Pancreas (tissue), 10 donors: ENCODE measurements at regions not wholly inside any gene's neighbourhood (a gene's known extent, or its start where the extent isn't known, plus 50 kb on each side); places are given as distances from the start of the nearest gene placed in this dataset.

Experiments
- ATAC-seq, 4 donors: fragments of 200-7000 bp; cut with Tn5 transposase; one replicate each; pipeline versions ENCODE4 v1.8.0 to v1.9.1; 2020; ENCODE audit warnings: mild to moderate bottlenecking in 4 of 4, moderate library complexity in 4 of 4
- DNase-seq, 6 donors: peaks; one replicate each; pipeline ENCODE4 v3.0.0-alpha.2; 2020
- FAIRE-seq: peaks from 2 replicates; lab custom pipeline; 2012; peaks lifted over from hg19 to GRCh38; lab: Jason Lieb, UNC
- H3K27ac ChIP-seq, 4 donors: fragments of 200-600 bp; sonication (generic); 1 replicate in 3 of 4; 2 replicates in 1 of 4; pipeline versions ENCODE4 v1.5.0 to v1.8.0; 2020
- H3K27me3 ChIP-seq, 4 donors: fragments of 200-600 bp; one replicate each; pipeline ENCODE4 v1.8.0; 2021
- H3K36me3 ChIP-seq, 3 donors: fragments of 200-600 bp; sonication (generic) in 1 of 3; one replicate each; pipeline versions ENCODE4 v1.5.0 to v1.8.0; 2020 to 2021
- H3K4me1 ChIP-seq, 3 donors: fragments of 200-600 bp; one replicate each; pipeline ENCODE4 v1.8.0; 2021
- H3K4me3 ChIP-seq, 4 donors: fragments of 200-600 bp; sonication (generic) in 2 of 4; one replicate each; pipeline versions ENCODE4 v1.5.0 to v1.8.0; 2020 to 2021
- H3K9me3 ChIP-seq, 4 donors: fragments of 200-600 bp; one replicate each; pipeline ENCODE4 v1.8.0; 2021
- WGBS, 2 donors: extraction: QIAGEN DNeasy Blood & Tissue Kit; methylation state at CpG; one replicate each; pipeline ENCODE4 v1.1.7; 2013; 5-methylcytosine and 5-hydroxymethylcytosine counted together
- intact Hi-C, 3 donors: fragments of 100-400 bp; cut with DNase I; formaldehyde crosslinking; loops; one replicate each; pipeline versions ENCODE4 v1.11.1 to v1.14.2; 2022
- TF ChIP-seq, protein P1 (sequence below), 4 donors: fragments of 200-600 bp; sonication (generic) in 3 of 4; IDR thresholded peaks; one replicate each; pipeline versions ENCODE4 v1.5.0 to v1.8.0; 2021; ENCODE audit warnings: antibody characterized with exemption in 4 of 4
- donor health status: healthy with polysubstance abuse.
- donor health status: DM: no; HTN: no; CAD: no; lungs with moderate emphysema.
- donor health status: DM: no; HTN: no; CAD: no.
- donor health status: control.
- donor health status: control.
- donor health status: Bipolar disorder and iron deficiency.
- donor health status: DM: yes; HTN: yes; CAD: no.
- donor health status: DM: no; HTN: no; CAD: no.
- donor health status: DM: no; HTN: no; CAD: no.
- donor health status: DM: yes; HTN: yes; CAD: no.

DNA sequence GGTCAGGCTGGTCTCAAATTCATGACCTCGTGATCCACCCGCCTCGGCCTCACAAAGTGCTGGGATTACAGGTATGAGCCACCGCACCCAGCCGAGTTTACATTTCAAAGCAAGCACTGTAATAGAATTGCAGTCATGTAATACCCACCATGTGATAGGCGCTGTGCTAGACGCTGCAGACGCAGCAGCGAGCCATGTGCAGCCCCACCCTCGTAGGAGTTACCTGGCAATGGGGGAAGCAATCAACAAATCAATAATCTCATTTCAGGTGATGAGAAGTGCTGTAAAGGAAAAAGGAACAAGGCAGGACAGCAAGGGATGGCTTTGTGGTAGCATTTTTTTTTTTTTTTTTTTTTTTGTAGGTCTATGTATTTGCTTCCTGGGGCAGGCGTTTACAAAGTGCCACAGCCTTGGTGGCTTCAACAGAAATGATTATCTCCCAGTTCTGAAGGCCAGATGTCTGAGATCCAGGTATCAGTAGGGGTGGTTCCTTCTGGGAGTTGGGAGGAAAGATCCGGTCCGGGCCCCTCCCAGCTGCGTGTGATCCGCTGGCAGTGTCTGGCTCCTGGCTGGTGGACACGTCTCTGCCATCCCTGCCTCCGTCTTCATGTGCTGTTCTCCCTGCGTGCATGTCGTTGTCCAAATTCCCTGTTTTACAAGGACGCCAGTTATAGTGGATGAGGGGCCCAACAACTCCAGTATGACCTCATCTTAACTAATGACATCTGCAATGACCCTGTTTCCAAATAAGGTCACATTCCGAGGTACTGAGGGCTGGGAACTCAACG lies 72.8 kb downstream of the TNFAIP2 start:
- Histone ChIP-seq H3K4me1 (no peaks in the 10 kb centered on the region), H3K27ac (no peak overlapping the region), H3K9me3 (no peaks in the 10 kb centered on the region), H3K4me3 (no peak overlapping the region), H3K36me3 (no peaks in the 10 kb centered on the region), H3K27me3 (no peaks in the 10 kb centered on the region)
- DNase-seq: no peak
- no peak for ATAC-seq
- no peak for FAIRE-seq
- WGBS, 2 donors: 83 to 88% methylated on average over 22 of the region's 22 CpGs
- intact Hi-C loops: no loop called here
- TF ChIP-seq, protein P1, sequence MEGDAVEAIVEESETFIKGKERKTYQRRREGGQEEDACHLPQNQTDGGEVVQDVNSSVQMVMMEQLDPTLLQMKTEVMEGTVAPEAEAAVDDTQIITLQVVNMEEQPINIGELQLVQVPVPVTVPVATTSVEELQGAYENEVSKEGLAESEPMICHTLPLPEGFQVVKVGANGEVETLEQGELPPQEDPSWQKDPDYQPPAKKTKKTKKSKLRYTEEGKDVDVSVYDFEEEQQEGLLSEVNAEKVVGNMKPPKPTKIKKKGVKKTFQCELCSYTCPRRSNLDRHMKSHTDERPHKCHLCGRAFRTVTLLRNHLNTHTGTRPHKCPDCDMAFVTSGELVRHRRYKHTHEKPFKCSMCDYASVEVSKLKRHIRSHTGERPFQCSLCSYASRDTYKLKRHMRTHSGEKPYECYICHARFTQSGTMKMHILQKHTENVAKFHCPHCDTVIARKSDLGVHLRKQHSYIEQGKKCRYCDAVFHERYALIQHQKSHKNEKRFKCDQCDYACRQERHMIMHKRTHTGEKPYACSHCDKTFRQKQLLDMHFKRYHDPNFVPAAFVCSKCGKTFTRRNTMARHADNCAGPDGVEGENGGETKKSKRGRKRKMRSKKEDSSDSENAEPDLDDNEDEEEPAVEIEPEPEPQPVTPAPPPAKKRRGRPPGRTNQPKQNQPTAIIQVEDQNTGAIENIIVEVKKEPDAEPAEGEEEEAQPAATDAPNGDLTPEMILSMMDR (IDR thresholded peaks at IDR 0.05): no peak

DNA sequence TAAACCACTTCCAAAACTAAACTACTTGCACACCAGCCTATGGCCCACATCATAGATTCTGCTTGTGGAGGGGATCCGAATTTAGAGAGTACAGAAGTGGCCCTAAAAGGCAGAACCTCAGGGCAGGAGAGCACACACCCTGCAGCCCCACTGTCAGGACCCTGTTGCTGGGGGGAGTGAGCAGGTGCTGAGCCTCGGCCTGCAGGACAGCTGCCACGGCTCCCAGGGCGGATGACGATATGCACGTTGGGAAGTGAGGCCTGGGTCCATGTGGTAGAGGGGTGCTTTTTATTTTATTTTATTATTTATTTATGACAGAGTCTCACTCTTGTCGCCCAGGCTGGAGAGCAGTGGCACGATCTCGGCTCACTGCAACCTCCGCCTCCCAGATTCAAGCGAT lies 73.5 kb downstream of the TNFAIP2 start:
- Histone ChIP-seq H3K36me3 (no peaks in the 10 kb centered on the region), H3K27ac (no peak overlapping the region), H3K9me3 (no peaks in the 10 kb centered on the region), H3K27me3 (no peaks in the 10 kb centered on the region), H3K4me3 (no peak overlapping the region), H3K4me1 (no peaks in the 10 kb centered on the region)
- TF ChIP-seq, protein P1 (IDR thresholded peaks at IDR 0.05): no peak
- WGBS, 2 donors: 81 to 89% methylated on average over 11 of the region's 11 CpGs
- FAIRE-seq (no peak), DNase-seq (no peak), ATAC-seq (no peak)
- intact Hi-C loops: no loop called here

DNA sequence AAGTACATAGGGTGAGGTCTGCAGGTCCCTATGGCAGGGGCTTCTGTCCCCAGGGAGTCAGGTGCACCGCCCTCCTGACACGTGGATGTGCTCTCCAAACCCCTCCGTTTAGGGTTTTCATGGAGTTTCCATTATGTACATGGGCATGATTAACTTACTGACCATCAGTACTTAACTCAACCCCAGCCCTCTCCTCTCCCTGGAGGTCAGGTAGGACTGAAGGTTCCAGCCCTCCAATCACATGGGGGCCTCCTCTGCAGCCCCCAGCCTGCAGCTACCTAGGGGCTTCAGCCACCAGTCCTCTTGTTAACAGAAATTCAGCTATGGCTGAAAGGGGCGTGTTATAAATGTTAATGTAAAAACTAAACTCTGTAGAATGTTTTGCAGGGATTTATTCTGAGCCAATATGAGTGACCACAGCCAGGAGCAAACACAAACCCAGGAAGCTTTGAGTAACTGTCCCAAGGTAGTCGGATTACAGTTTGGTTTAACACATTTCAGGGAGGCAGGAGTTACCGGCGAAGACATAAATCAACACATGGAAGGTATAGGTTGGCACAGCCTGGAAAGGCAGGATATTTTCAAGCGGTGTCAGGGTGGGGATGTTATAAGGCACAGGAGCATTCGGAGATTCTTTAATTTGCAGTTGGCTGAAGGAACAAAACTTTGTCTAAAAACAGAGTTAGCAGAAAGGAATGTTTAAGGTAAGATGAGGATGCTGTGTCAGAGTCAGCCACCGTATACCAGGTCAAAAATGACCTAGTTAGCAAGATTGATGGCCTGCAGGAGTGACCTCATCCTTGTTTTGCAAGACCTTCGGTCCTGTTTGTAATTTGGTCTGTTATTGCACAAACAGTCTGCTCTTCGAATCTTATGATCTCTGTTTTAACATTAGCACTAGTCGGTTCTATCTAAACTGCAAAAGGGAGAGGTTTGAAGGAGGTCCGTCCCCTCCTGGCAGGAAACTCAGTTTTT lies 75.2 kb downstream of the TNFAIP2 start:
- Histone ChIP-seq H3K36me3 (no peaks in the 10 kb centered on the region), H3K27me3 (no peaks in the 10 kb centered on the region), H3K27ac (peak overlapping the region in 3 of 4 donors; percentile 31 to 62 (median 47)), H3K4me1 (no peaks in the 10 kb centered on the region), H3K4me3 (no peak overlapping the region), H3K9me3 (no peaks in the 10 kb centered on the region)
- 52 to 53% methylated on average over 14 of the region's 14 CpGs for WGBS, 2 donors
- intact Hi-C loops: no loop called here
- FAIRE-seq (no peak), ATAC-seq (peak; percentile 60 to 83 (median 80)), DNase-seq (peak in 1 of 6 donors; percentile 29)
- TF ChIP-seq, protein P1 (IDR thresholded peaks at IDR 0.05): no peak

DNA sequence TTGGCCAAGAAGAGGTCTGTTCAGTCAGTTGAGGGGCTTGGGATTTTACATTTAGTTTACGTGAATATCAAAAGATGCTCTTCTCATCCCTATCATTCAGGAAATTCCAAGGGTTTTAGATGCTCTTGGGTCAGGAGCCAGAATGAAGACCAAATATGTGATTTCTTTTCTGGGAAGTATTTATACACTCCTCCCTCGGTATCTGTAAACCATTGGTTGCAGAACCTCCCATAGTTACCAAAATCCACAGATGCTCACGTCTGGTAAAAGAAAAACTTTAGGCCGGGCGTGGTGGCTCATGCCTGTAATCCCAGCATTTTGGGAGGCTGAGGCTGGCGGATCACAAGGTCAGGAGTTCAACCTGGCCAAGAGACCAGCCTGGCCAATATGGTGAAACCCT lies 75.9 kb downstream of the TNFAIP2 start:
- TF ChIP-seq, protein P1 (IDR thresholded peaks at IDR 0.05): no peak
- Histone ChIP-seq H3K9me3 (no peaks in the 10 kb centered on the region), H3K36me3 (no peaks in the 10 kb centered on the region), H3K4me3 (no peak overlapping the region), H3K4me1 (no peaks in the 10 kb centered on the region), H3K27me3 (no peaks in the 10 kb centered on the region), H3K27ac (peak overlapping the region in 2 of 4 donors; percentile 41 to 62)
- WGBS, 2 donors: 69 to 80% methylated on average over 6 of the region's 6 CpGs
- peak in 3 of 4 donors; percentile 38 to 55 (median 45) for ATAC-seq
- FAIRE-seq: no peak
- intact Hi-C loops: no loop called here
- no peak for DNase-seq
